ENCODE measurements at regions not wholly inside any gene's neighbourhood (a gene's known extent, or its start where the extent isn't known, plus 50 kb on each side); places are given as distances from the start of the nearest gene placed in this dataset.

DNA sequence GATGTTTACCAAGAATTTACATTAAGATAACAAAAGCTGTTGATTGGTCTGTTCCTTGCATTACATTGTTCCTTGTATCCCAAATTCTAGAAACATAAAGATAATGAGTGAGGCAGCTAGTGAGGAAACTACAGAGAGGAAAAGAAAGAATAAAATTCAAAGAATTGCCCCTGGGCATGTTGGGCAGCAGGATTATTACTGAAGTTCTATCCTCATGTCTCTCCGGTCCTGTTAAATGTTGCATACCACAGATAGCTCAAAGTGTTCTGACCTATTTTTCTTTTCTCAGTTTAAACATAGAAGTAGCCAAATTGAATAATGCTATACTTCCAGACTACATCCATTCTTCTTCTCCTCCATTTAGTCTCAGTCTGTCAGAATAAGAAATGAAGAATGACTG, 58.2 kb upstream of the DYNC1I2 start:
- Histone ChIP-seq H2BK120ac (replicated peaks; ENCODE audit: low read depth, low read length) (no peak overlapping the region), H2AFZ (ENCODE audit: low read length) (no peak overlapping the region), H3K79me2 (ENCODE audit: control insufficient read depth in 1 of 2, insufficient read depth in 2 of 2, low read length in 2 of 2) (no peaks in the 10 kb centered on the region), H2BK15ac (ENCODE audit: low read length) (no peak overlapping the region), H3K4ac (replicated peaks; ENCODE audit: insufficient read length, low read depth, low read length) (no peak overlapping the region), H3K18ac (ENCODE audit: extremely low read depth, low read length) (no peak overlapping the region), H3K9ac (replicated peaks in 1 of 4; ENCODE audit: extremely low read depth in 1 of 4, low read depth in 3 of 4, low read length in 3 of 4) (no peak overlapping the region), H3K4me1 (replicated peaks in 1 of 4; ENCODE audit: control insufficient read depth in 3 of 4, insufficient read depth in 4 of 4, low read length in 3 of 4) (no peaks in the 10 kb centered on the region), H3K27ac (ENCODE audit: low read depth, low read length) (no peak overlapping the region), H3K36me3 (ENCODE audit: control insufficient read depth in 2 of 4, insufficient read depth in 4 of 4, low read length in 3 of 4) (peaks cover 0 to 4% (median 0%) of the 10 kb centered on the region in 4 experiments; a peak in 1 of 8 replicates), H3K9me3 (ENCODE audit: insufficient read depth in 2 of 2, low read depth in 1 of 2, low read length in 1 of 2) (peaks cover 32 to 43% of the 10 kb centered on the region in 2 experiments), H3K14ac (ENCODE audit: insufficient read length) (no peak overlapping the region), H2AK5ac (ENCODE audit: low read depth, low read length) (no peak overlapping the region), H4K20me1 (replicated peaks in 1 of 2; ENCODE audit: control insufficient read depth in 1 of 2, insufficient read depth in 2 of 2, low read length in 2 of 2) (no peaks in the 10 kb centered on the region), H2BK5ac (ENCODE audit: low read depth, low read length) (no peak overlapping the region), H4K5ac (ENCODE audit: insufficient read length, low read depth, low read length) (no peak overlapping the region), H3K79me1 (ENCODE audit: low read depth, low read length) (no peaks in the 10 kb centered on the region), H3K4me3 (ENCODE audit: extremely low read depth in 1 of 4, insufficient read depth in 2 of 4, low read depth in 3 of 4, low read length in 4 of 4) (no peak overlapping the region), H4K91ac (replicated peaks; ENCODE audit: insufficient read length, low read length) (no peak overlapping the region), H2BK12ac (ENCODE audit: low read depth, low read length) (no peak overlapping the region), H3K23me2 (ENCODE audit: low read depth, low read length) (no peaks in the 10 kb centered on the region), H3K23ac (ENCODE audit: insufficient read length) (no peak overlapping the region), H3K56ac (replicated peaks; ENCODE audit: insufficient read length, low read depth, low read length) (no peak overlapping the region), H3K27me3 (replicated peaks in 1 of 4; ENCODE audit: control insufficient read depth in 3 of 4, extremely low read depth in 1 of 4, insufficient read depth in 3 of 4, low read length in 3 of 4) (no peaks in the 10 kb centered on the region), H3K4me2 (ENCODE audit: insufficient read depth in 1 of 2, low read depth in 2 of 2, low read length in 2 of 2) (no peak overlapping the region), H2BK20ac (ENCODE audit: low read length) (no peak overlapping the region), H4K8ac (ENCODE audit: extremely low read depth, insufficient read depth, low read length) (no peak overlapping the region)
- DNase-seq (ENCODE audit: low read depth in 1 of 2, low spot score in 2 of 2) (no peak), FAIRE-seq (no peak)
- ChIA-PET CTCF (ENCODE audit: partially characterized antibody) (interaction anchor here (0.7 kb wide), 1 partner anchor 29 kb away, joined by 3 read pairs; no protein-coding TSS in a partner anchor), POLR2A (ENCODE audit: partially characterized antibody) (no interaction called here)
- 90% methylated on average over 1 of the region's 1 CpG; no CpG with 5 or more reads in 1 of the 2 experiments for WGBS, 2 experiments (ENCODE audit: extremely low coverage in 1 of 2, insufficient coverage in 1 of 2, insufficient read length in 1 of 2, insufficient replicate concordance in 2 of 2, low coverage in 1 of 2, low lambda C conversion rate in 2 of 2, missing lambda C conversion rate in 1 of 2)
- TF ChIP-seq SIRT6 (IDR thresholded peaks at IDR 0.05; ENCODE audit: low read length) = no peak
- TF ChIP-seq RBBP5 (IDR thresholded peaks at IDR 0.05; ENCODE audit: borderline replicate concordance, low read depth, low read length) = no peak
- TF ChIP-seq, protein P1, sequence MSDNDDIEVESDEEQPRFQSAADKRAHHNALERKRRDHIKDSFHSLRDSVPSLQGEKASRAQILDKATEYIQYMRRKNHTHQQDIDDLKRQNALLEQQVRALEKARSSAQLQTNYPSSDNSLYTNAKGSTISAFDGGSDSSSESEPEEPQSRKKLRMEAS (IDR thresholded peaks at IDR 0.05) = no peak
- TF ChIP-seq NRF1 (IDR thresholded peaks at IDR 0.05; ENCODE audit: low read depth, low read length) = no peak
- no peak for TF ChIP-seq RNF2 (IDR thresholded peaks at IDR 0.05; ENCODE audit: borderline replicate concordance, low read depth, low read length, missing control alignments, poor library complexity, severe bottlenecking)
- TF ChIP-seq GABPA (IDR thresholded peaks at IDR 0.05; ENCODE audit: borderline replicate concordance, insufficient read depth, low read length) = no peak
- TF ChIP-seq, protein P2, sequence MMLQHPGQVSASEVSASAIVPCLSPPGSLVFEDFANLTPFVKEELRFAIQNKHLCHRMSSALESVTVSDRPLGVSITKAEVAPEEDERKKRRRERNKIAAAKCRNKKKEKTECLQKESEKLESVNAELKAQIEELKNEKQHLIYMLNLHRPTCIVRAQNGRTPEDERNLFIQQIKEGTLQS (IDR thresholded peaks at IDR 0.05; ENCODE audit: insufficient read depth, low read depth, low read length) = no peak
- no peak for TF ChIP-seq MAFK (IDR thresholded peaks at IDR 0.05; ENCODE audit: low read depth, low read length)
- TF ChIP-seq RFX5 (IDR thresholded peaks at IDR 0.05; ENCODE audit: borderline replicate concordance, low read depth, low read length) = no peak
- no peak for TF ChIP-seq HDAC6 (IDR thresholded peaks at IDR 0.05; ENCODE audit: low read depth, low read length)
- TF ChIP-seq CTBP2 (IDR thresholded peaks at IDR 0.05; ENCODE audit: borderline replicate concordance, insufficient read depth, insufficient read length, low read length) = no peak
- no peak for TF ChIP-seq SIX5 (IDR thresholded peaks at IDR 0.05; ENCODE audit: low read depth, low read length)
- TF ChIP-seq HDAC2 (IDR thresholded peaks at IDR 0.05; ENCODE audit: borderline replicate concordance in 1 of 2, low read depth in 2 of 2, low read length in 2 of 2) = no peak

Measured in H1 (cell line).